GM18519 (cell line): ENCODE measurements at regions not wholly inside any gene's neighbourhood (a gene's known extent, or its start where the extent isn't known, plus 50 kb on each side); places are given as distances from the start of the nearest gene placed in this dataset.

Experiments used
- ATAC-seq: cut with Tn5 transposase; IDR thresholded peaks from one replicate; pipeline ENCODE4 v1.9.1; 2021; ENCODE audit warnings: mild to moderate bottlenecking, moderate library complexity; ENCODE audit not compliant: unreplicated experiment, low FRiP score

GRCh38 chr5:167595196-167595595 lies 696.2 kb upstream of the WWC1 start:
- ATAC-seq = no peak

GRCh38 chr5:167598166-167598565 lies 693.3 kb upstream of the WWC1 start:
- no peak for ATAC-seq

GRCh38 chr5:167602067-167602466 lies 689.4 kb upstream of the WWC1 start:
- no peak for ATAC-seq

- ATAC-seq = no peak
Measured at GRCh38 chr5:167603135-167603534, 688.3 kb upstream of the WWC1 start.

GRCh38 chr5:167608390-167609272 lies 682.8 kb upstream of the WWC1 start:
- no peak for ATAC-seq

- ATAC-seq = no peak
Measured at GRCh38 chr5:167614294-167615021, 677.0 kb upstream of the WWC1 start.

DNA sequence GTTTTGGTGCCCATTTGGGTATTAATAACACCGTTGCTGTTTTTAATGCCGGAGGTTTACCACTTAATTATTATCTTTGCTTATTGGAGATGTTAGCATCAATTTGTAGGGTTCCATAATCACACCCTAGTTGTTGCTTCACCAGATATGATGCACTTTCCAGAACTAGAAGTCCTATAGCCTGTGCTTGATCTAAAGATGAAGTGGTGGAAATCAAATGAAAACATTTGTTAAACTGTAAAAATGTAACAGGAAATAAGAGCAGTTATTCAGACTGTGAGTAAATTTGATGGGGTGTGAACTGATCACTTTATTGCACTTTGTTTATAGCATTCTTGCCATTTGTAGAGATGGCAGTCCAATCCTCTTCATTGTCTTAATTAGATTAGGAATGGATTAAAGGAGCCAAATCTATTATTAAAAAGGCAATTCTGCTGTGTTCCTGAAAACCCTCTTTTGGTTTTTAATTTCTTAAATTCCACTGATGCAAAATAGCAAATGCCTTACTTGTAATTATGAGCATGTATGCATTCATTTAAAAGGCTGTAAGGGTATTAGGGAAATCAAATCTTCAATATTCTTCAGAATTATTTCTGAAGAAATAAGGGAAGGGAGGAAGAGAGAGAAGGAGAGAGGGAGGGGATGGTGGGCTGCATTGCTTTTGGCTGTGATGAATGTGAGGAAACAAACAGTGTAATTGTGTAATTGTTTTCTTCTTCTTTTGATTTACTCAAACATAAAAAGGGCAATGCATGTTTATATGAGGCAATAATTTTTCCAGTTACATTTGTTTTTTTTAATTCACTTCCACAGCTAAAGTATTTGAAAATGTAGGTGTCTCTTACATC lies 675.2 kb upstream of the WWC1 start:
- ATAC-seq = no peak

- no peak for ATAC-seq
Measured at GRCh38 chr5:167623354-167623753, 668.1 kb upstream of the WWC1 start.

GRCh38 chr5:167624053-167624452 lies 667.4 kb upstream of the WWC1 start:
- ATAC-seq = no peak

GRCh38 chr5:167626341-167627123 lies 664.9 kb upstream of the WWC1 start:
- no peak for ATAC-seq

- no peak for ATAC-seq
Measured at GRCh38 chr5:167629634-167630033, 661.8 kb upstream of the WWC1 start.

DNA sequence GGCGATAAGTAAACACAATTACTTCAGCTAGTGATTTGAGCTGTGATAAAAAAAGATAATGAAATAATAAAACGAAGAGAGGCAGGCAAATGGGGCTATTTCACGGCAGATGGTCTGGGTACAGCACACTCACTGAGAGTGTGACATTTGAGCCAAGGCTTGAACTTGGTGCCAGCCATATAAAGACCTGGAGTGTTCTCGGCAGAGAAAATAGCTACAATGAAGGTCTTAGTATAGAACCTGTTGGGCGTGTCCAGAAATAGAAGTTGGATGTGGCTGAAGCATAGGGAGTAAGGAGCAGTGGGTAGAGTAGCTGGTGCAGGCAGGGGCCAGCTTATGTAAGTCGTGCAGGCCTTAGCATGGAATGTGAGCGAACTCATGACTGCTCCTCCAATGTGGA lies 660.3 kb upstream of the WWC1 start:
- ATAC-seq = no peak

DNA sequence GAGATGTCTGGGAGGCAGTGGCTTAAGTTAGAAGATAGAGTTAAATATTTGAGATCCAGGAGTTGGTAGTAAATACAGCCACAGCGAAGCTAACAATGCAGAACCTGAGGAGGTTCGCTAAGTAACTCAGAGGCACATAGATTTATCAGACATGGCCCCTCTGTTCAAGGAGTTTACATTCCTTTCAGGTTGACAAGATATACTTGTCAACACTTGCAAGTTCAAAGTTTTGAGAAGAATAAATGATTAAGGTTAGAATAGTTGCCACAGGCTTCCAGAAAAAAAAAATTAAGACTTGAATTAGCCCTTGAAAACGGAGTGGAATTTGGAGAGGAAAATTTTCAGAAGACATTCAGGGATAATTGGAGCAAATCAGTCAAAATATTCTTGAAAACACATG lies 658.3 kb upstream of the WWC1 start:
- ATAC-seq = no peak

DNA sequence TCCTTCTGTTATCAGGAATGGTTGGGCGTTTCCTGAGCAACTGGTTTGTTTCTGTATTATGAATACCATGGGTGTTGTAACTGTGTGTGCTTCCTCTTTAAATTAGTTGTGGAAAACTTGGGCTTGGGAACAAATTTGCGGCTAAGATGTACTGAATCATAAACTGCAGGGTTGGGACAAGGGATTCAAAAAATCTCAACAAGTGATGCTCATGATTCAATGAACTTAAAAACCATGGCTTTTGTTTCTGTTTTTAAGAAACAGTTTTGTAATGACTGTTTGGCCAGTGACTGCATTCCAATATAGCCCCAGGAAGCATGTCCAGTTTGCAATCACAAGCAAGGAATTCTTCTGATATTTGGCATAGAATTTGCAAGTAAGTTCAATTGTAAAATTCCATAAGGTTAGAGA lies 657.5 kb upstream of the WWC1 start:
- no peak for ATAC-seq

DNA sequence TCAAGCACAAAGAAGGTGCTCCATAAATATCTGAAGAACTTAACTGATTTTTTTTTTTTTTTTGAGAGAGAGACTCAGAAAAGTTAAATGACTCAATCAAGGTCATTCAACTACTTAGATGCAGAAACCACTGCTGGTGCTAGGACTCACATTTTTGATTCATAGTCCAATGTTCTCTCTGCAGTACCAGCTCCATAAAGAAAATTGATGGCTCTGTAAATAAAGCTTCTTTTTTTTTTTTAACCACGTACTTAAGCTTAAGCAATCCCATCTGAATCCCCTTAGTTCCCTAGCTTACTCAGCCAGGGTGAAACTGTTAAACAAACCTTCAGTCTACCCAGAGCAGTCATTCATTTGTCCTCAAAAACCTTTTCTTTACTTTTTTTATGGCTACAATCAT lies 657.0 kb upstream of the WWC1 start:
- no peak for ATAC-seq

DNA sequence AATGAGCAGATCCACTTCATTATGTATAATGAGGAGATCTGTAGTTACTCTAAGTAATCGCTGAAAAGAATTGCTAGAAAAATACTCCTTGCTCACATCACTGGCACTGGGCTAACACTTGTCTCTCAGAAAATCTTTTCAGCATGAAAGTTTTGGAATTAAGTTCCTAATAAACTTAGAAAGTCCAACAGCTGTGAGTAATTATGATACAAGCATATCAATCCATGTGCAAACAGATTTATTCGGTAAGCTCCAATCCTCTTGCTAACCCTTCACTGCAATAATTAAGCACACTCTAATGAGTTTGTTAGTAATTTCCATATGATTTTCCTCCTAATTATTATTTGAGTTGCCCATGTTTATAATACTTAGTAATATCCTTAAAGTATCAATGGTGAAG lies 652.6 kb upstream of the WWC1 start:
- no peak for ATAC-seq

DNA sequence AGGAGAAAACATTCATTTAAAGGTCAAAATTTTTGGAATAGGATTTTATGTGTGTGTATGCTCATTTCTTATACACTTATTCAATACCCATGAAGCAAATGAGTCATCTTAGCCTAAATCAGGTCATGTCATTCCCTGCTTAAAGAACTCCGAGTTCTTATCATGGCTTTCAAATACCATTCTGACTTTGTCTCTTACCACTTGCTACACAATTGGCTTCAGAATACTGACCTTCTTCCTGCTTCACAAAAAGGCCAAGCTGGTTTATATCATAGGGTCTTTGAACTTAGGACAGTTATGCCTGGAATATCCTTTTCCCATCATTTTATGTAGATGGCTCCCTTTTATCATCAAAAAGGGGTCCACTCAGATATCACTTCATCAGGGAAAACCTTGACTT lies 652.2 kb upstream of the WWC1 start:
- ATAC-seq = no peak

- ATAC-seq = no peak
Measured at GRCh38 chr5:167639766-167640165, 651.7 kb upstream of the WWC1 start.

DNA sequence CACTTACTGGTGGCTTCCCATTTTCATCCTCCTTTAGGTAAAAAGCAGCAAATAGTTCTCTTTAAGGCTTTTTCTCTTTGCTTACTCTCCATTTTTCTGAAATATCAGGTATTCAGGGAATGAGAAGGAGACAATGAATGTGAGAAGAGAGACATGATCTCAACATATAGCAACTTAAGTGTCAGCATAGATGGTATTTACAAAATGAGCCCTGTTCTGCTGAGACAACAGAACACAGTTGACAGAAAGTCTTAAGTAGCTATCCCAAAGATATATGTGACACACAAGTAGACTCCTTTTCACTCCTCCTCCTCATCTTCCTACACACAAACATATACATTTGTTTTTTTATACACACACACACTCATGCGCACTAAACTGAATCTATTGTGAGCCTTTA lies 649.3 kb upstream of the WWC1 start:
- no peak for ATAC-seq

- ATAC-seq = no peak
Measured at GRCh38 chr5:167642779-167643517, 648.5 kb upstream of the WWC1 start.
